IPS-15b (cell line): ENCODE measurements at regions not wholly inside any gene's neighbourhood (a gene's known extent, or its start where the extent isn't known, plus 50 kb on each side); places are given as distances from the start of the nearest gene placed in this dataset.

Experiments used
- H3K27me3 ChIP-seq: one replicate; pipeline ENCODE4 v1.6.1; 2013; ENCODE audit warnings: low read length; ENCODE audit not compliant: control insufficient read depth, insufficient read depth
- H3K36me3 ChIP-seq: one replicate; pipeline ENCODE4 v1.6.1; 2013; ENCODE audit warnings: low read length; ENCODE audit not compliant: control insufficient read depth, insufficient read depth
- H3K4me1 ChIP-seq: one replicate; pipeline ENCODE4 v1.6.1; 2013; ENCODE audit warnings: mild to moderate bottlenecking, low read length; ENCODE audit not compliant: control insufficient read depth, insufficient read depth
- H3K4me3 ChIP-seq: one replicate; pipeline ENCODE4 v1.5.1; 2013; ENCODE audit warnings: low read depth, low read length
- H3K9ac ChIP-seq: one replicate; pipeline ENCODE4 v1.6.1; 2013; ENCODE audit warnings: low read depth, mild to moderate bottlenecking, low read length
- H3K9me3 ChIP-seq: one replicate; pipeline ENCODE4 v1.6.1; 2013; ENCODE audit warnings: mild to moderate bottlenecking, low read length; ENCODE audit not compliant: control insufficient read depth, insufficient read depth

- no peak overlapping the region for H3K4me3 ChIP-seq
- no peaks in the 10 kb centered on the region for H3K9me3 ChIP-seq
- H3K36me3 ChIP-seq, result no peaks in the 10 kb centered on the region
- H3K9ac ChIP-seq, result no peak overlapping the region
- H3K4me1 ChIP-seq, result no peaks in the 10 kb centered on the region
- no peaks in the 10 kb centered on the region for H3K27me3 ChIP-seq
Observed at GRCh38 chr18:76142611-76143010, 352.4 kb downstream of the ZNF516 start.

- Histone ChIP-seq H3K4me3 (no peak overlapping the region), H3K9ac (no peak overlapping the region), H3K9me3 (no peaks in the 10 kb centered on the region), H3K27me3 (no peaks in the 10 kb centered on the region), H3K4me1 (no peaks in the 10 kb centered on the region), H3K36me3 (no peaks in the 10 kb centered on the region)
Observed at GRCh38 chr18:76139844-76140243, 355.2 kb downstream of the ZNF516 start.

- Histone ChIP-seq H3K36me3 (no peaks in the 10 kb centered on the region), H3K4me3 (no peak overlapping the region), H3K9me3 (no peaks in the 10 kb centered on the region), H3K4me1 (no peaks in the 10 kb centered on the region), H3K9ac (no peak overlapping the region), H3K27me3 (no peaks in the 10 kb centered on the region)
Observed at GRCh38 chr18:76137216-76137615, 357.8 kb downstream of the ZNF516 start.

GRCh38 chr18:76136701-76137100 is 358.3 kb downstream of the ZNF516 start:
- Histone ChIP-seq H3K27me3 (no peaks in the 10 kb centered on the region), H3K4me3 (no peak overlapping the region), H3K36me3 (no peaks in the 10 kb centered on the region), H3K4me1 (no peaks in the 10 kb centered on the region), H3K9ac (no peak overlapping the region), H3K9me3 (no peaks in the 10 kb centered on the region)

DNA sequence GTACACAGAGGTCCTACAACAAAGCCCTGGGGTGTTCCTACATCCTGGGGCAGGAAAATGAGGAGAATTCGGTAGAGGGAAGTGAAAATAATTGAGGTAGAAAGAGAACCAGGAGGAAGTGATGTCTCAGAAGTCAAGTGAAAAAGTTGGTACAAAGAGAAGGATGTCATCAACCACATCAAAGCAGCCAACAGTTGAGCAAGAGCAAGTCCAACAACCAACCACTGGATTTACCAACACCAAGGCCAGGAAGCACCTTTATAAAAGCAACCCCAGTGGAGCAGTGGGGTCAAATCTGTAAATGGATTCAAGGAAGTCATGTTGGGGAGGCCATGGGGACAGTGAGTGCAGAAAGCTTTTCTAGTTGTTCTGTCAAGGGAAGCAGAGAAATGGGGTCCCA is 360.4 kb downstream of the ZNF516 start:
- no peak overlapping the region for H3K9ac ChIP-seq
- H3K4me1 ChIP-seq, result no peaks in the 10 kb centered on the region
- no peaks in the 10 kb centered on the region for H3K9me3 ChIP-seq
- no peak overlapping the region for H3K4me3 ChIP-seq
- no peaks in the 10 kb centered on the region for H3K36me3 ChIP-seq
- H3K27me3 ChIP-seq, result no peaks in the 10 kb centered on the region

- Histone ChIP-seq H3K4me1 (no peaks in the 10 kb centered on the region), H3K4me3 (no peak overlapping the region), H3K9me3 (no peaks in the 10 kb centered on the region), H3K36me3 (no peaks in the 10 kb centered on the region), H3K27me3 (no peaks in the 10 kb centered on the region), H3K9ac (no peak overlapping the region)
Observed at GRCh38 chr18:76133873-76134272, 361.2 kb downstream of the ZNF516 start.

DNA sequence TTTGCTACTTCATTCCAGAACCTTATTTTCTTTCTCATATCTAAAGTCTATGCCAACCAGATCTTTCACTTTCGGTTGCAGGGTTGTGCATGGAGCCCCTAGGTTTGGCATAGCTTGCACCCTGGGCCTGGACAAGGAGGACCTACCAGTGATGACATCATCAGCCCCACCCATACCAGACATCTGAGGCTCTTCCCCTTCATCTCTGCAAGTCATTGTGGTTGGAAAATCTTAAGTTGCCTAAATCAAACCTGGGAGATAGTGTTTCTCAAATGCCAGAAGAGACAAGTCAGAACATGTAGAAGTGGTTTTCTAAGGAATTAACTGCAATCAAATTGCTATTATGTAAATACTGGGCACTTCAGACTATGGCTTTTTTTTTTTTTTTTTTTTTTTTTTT is 363.3 kb downstream of the ZNF516 start:
- H3K4me1 ChIP-seq, result no peaks in the 10 kb centered on the region
- no peak overlapping the region for H3K9ac ChIP-seq
- H3K27me3 ChIP-seq, result no peaks in the 10 kb centered on the region
- no peaks in the 10 kb centered on the region for H3K9me3 ChIP-seq
- no peak overlapping the region for H3K4me3 ChIP-seq
- H3K36me3 ChIP-seq, result no peaks in the 10 kb centered on the region

DNA sequence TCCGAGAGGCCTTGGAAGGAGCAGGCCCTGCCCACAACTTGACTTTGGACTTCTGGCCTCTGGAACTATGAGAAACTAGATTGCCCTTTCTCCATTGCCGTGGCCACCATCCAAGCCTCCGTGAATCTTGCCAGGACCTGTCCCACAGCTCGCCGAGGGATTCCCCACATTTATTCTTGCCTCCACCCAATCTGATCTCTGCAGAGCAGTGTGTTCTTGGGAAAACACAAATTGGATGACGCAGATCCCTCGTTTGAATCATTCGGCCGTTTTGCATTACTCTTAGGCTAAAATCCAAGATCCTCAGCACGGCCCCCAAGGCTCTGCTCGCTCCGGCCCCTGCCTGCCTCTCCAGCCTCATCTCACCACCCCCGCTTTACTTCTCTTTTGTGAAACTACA is 364.2 kb downstream of the ZNF516 start:
- H3K27me3 ChIP-seq, result no peaks in the 10 kb centered on the region
- H3K9me3 ChIP-seq, result no peaks in the 10 kb centered on the region
- H3K9ac ChIP-seq, result no peak overlapping the region
- H3K36me3 ChIP-seq, result no peaks in the 10 kb centered on the region
- no peak overlapping the region for H3K4me3 ChIP-seq
- no peaks in the 10 kb centered on the region for H3K4me1 ChIP-seq

DNA sequence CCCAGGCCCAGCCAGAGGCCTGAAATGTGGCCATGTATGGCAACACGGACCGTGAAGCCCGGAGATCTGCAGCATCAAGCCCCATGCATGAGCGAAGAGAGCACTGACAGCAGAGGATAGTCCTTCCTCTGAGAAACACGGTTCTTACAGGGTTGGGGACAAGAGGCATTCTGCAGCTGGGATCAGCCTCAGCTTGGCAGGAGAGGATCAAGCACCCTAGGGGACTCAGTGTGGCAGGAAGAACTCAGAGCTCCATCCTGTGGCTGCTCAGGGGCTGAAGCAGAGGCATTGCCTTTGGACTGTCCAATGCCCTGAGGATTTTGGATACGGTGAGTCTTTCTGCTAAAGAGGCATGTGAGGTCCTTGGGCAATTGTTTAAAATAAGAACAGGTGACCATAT is 368.7 kb downstream of the ZNF516 start:
- no peaks in the 10 kb centered on the region for H3K4me1 ChIP-seq
- H3K4me3 ChIP-seq, result no peak overlapping the region
- no peaks in the 10 kb centered on the region for H3K36me3 ChIP-seq
- no peaks in the 10 kb centered on the region for H3K9me3 ChIP-seq
- H3K27me3 ChIP-seq, result no peaks in the 10 kb centered on the region
- H3K9ac ChIP-seq, result no peak overlapping the region

- Histone ChIP-seq H3K9me3 (no peaks in the 10 kb centered on the region), H3K36me3 (no peaks in the 10 kb centered on the region), H3K27me3 (no peaks in the 10 kb centered on the region), H3K4me1 (no peaks in the 10 kb centered on the region), H3K9ac (no peak overlapping the region), H3K4me3 (no peak overlapping the region)
Observed at GRCh38 chr18:76121011-76121410, 374.0 kb downstream of the ZNF516 start.

DNA sequence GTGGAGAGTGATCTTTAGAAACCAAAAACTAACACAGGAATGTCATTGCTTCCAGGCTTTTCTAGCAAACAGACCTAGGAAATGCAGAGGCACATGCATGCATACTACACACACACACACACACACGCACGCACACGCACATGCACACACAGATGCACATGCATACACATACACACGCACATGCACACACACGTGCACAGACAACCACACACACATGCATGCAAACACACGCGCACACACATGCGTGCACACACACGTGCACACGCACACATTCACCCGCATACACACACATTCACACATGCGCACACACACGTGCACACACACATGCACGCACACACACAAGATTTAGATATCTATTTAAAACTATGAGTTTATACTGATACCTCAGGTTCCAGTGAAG is 379.5 kb downstream of the ZNF516 start:
- Histone ChIP-seq H3K27me3 (no peaks in the 10 kb centered on the region), H3K9me3 (no peaks in the 10 kb centered on the region), H3K4me3 (no peak overlapping the region), H3K9ac (no peak overlapping the region), H3K4me1 (no peaks in the 10 kb centered on the region), H3K36me3 (no peaks in the 10 kb centered on the region)

DNA sequence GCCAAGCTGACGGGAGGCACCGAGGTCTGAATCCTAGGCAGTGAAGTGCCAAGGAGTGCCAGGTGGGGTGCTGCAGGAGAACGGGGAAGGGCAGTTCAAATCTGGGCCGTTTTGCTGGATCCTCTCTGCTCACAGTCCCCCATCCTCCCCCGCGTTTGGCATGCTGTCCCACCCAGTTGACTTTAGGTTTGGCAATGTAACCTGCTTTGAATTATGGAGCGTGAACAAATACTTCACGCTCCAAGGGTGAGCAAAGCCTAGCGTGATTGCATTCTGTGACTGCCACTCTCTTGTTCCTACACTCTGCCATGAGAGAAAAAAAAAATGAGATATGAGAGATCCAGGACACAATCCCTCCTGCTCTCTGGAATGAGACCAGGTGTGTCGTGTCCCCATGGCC is 381.9 kb downstream of the ZNF516 start:
- no peaks in the 10 kb centered on the region for H3K27me3 ChIP-seq
- H3K36me3 ChIP-seq, result no peaks in the 10 kb centered on the region
- no peak overlapping the region for H3K9ac ChIP-seq
- no peak overlapping the region for H3K4me3 ChIP-seq
- H3K9me3 ChIP-seq, result no peaks in the 10 kb centered on the region
- H3K4me1 ChIP-seq, result no peaks in the 10 kb centered on the region

DNA sequence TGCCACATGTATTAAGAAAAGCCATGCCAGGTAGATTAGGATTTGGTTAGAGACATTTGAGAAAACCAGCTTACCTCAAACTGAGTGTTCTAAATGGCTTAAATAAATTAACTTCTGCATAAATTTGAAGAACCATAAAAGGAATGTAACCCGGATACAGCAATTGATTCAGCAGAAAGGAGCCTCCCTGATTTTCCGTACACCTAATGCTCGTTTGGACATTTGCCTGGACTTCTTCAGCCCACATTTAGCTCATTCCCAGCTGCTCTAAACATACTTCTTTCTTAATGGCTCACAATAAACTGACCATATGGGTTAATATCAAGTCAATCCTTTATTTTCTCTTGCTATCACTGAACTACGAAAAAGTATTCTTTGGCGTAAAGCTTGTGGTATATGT is 392.4 kb downstream of the ZNF516 start:
- no peaks in the 10 kb centered on the region for H3K36me3 ChIP-seq
- H3K9me3 ChIP-seq, result no peaks in the 10 kb centered on the region
- no peak overlapping the region for H3K4me3 ChIP-seq
- H3K27me3 ChIP-seq, result no peaks in the 10 kb centered on the region
- H3K9ac ChIP-seq, result no peak overlapping the region
- H3K4me1 ChIP-seq, result no peaks in the 10 kb centered on the region
